HEK293 (cell line): ENCODE measurements at regions not wholly inside any gene's neighbourhood (a gene's known extent, or its start where the extent isn't known, plus 50 kb on each side); places are given as distances from the start of the nearest gene placed in this dataset.

Source experiments
- CTCF ChIP-seq: fragments of 450-650 bp; formaldehyde crosslinking; IDR thresholded peaks from 2 replicates; pipeline ENCODE4 v1.5.1; 2016; ENCODE audit warnings: missing biosample characterization, missing genetic modification characterization
- ELK4 ChIP-seq: IDR thresholded peaks from 2 replicates; pipeline ENCODE4 v1.6.1; 2011; ENCODE audit warnings: mild to moderate bottlenecking, low read depth, low read length, borderline replicate concordance
- ZBTB17 ChIP-seq: fragments of 450-650 bp; formaldehyde crosslinking; IDR thresholded peaks from 2 replicates; pipeline ENCODE4 v1.5.1; 2016; ENCODE audit warnings: missing biosample characterization, missing genetic modification characterization
- ZNF488 ChIP-seq: fragments of 450-650 bp; formaldehyde crosslinking; IDR thresholded peaks from 2 replicates; pipeline ENCODE4 v1.5.1; 2016; ENCODE audit warnings: missing biosample characterization, missing genetic modification characterization
- ZNF660 ChIP-seq: fragments of 450-650 bp; IDR thresholded peaks from 2 replicates; pipeline ENCODE4 v1.5.1; 2018; ENCODE audit warnings: missing biosample characterization, mild to moderate bottlenecking, missing genetic modification characterization
- ZNF76 ChIP-seq: fragments of 450-650 bp; formaldehyde crosslinking; IDR thresholded peaks from 2 replicates; pipeline ENCODE4; 2016; ENCODE audit warnings: low read depth, missing biosample characterization, missing genetic modification characterization, borderline replicate concordance
- ZNF837 ChIP-seq: fragments of 450-650 bp; formaldehyde crosslinking; IDR thresholded peaks from 2 replicates; pipeline ENCODE4 v1.5.1; 2016; ENCODE audit warnings: missing biosample characterization, missing genetic modification characterization
- TF ChIP-seq, protein P1 (sequence below): fragments of 450-650 bp; IDR thresholded peaks from 2 replicates; pipeline ENCODE4 v1.5.1; 2018; ENCODE audit warnings: missing biosample characterization, missing genetic modification characterization

- TF ChIP-seq ELK4 (no peak), CTCF (no peak), ZNF837 (no peak), ZBTB17 (tag by site-specific recombination) (no peak), ZNF488 (no peak), ZNF660 (tag by site-specific recombination) (no peak), ZNF76 (tag by site-specific recombination) (no peak)
- TF ChIP-seq, protein P1, sequence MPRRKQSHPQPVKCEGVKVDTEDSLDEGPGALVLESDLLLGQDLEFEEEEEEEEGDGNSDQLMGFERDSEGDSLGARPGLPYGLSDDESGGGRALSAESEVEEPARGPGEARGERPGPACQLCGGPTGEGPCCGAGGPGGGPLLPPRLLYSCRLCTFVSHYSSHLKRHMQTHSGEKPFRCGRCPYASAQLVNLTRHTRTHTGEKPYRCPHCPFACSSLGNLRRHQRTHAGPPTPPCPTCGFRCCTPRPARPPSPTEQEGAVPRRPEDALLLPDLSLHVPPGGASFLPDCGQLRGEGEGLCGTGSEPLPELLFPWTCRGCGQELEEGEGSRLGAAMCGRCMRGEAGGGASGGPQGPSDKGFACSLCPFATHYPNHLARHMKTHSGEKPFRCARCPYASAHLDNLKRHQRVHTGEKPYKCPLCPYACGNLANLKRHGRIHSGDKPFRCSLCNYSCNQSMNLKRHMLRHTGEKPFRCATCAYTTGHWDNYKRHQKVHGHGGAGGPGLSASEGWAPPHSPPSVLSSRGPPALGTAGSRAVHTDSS (tag by site-specific recombination) = no peak
These were observed 50.3 kb upstream of the PLSCR5 start for GRCh38 chr3:146655333-146655996.
